Neural progenitor cell (in vitro differentiated cells): ENCODE measurements at regions not wholly inside any gene's neighbourhood (a gene's known extent, or its start where the extent isn't known, plus 50 kb on each side); places are given as distances from the start of the nearest gene placed in this dataset.

ENCODE experiments used
- DNase-seq: peaks from one replicate; pipeline ENCODE4 v3.0.0-alpha.2; 2016; ENCODE audit warnings: low spot score
- H2AFZ ChIP-seq: fragments of 200-600 bp; sonication (generic); replicated peaks from 2 replicates; pipeline ENCODE4 v1.6.1; 2016; ENCODE audit warnings: antibody characterized with exemption
- H3F3A ChIP-seq: fragments of 200-600 bp; sonication (generic); 2 replicates; pipeline ENCODE4 v1.6.1; 2016; ENCODE audit warnings: antibody characterized with exemption, low read depth
- H3K27ac ChIP-seq: fragments of 200-600 bp; sonication (generic); 2 replicates; pipeline ENCODE4 v1.5.1; 2016; ENCODE audit warnings: mild to moderate bottlenecking
- H3K27me3 ChIP-seq: fragments of 200-600 bp; sonication (generic); 2 replicates; pipeline ENCODE4 v1.6.1; 2016; ENCODE audit warnings: mild to moderate bottlenecking, moderate library complexity
- H3K36me3 ChIP-seq: fragments of 200-600 bp; sonication (generic); 2 replicates; pipeline ENCODE4 v1.5.1; 2016
- H3K4me1 ChIP-seq: fragments of 200-600 bp; sonication (generic); 2 replicates; pipeline ENCODE4 v1.6.1; 2016; ENCODE audit warnings: mixed run types
- H3K4me2 ChIP-seq: fragments of 200-600 bp; sonication (generic); 2 replicates; pipeline ENCODE4 v1.6.1; 2016
- H3K4me3 ChIP-seq: fragments of 200-600 bp; sonication (generic); 2 replicates; pipeline ENCODE4 v1.5.1; 2016
- H3K79me2 ChIP-seq: fragments of 200-600 bp; sonication (generic); 2 replicates; pipeline ENCODE4 v1.6.1; 2016; ENCODE audit warnings: low read depth
- H3K9ac ChIP-seq: fragments of 200-600 bp; sonication (generic); 2 replicates; pipeline ENCODE4 v1.6.1; 2016
- H3K9me3 ChIP-seq: fragments of 200-600 bp; sonication (generic); 2 replicates; pipeline ENCODE4 v1.5.1; 2016; ENCODE audit warnings: low read depth
- H4K20me1 ChIP-seq: fragments of 200-600 bp; sonication (generic); 2 replicates; pipeline ENCODE4 v1.6.1; 2016; ENCODE audit warnings: low read depth
- H3K27ac Mint-ChIP-seq: 3 replicates; pipeline ENCODE4 v1.8.0; 2021; ENCODE audit warnings: mixed read lengths
- H3K27me3 Mint-ChIP-seq: 2 replicates; pipeline ENCODE4 v1.8.0; 2022; ENCODE audit warnings: low read depth, mild to moderate bottlenecking, inconsistent platforms, moderate library complexity, mixed read lengths; ENCODE audit not compliant: insufficient read depth
- H3K36me3 Mint-ChIP-seq: 3 replicates; pipeline ENCODE4 v1.8.0; 2021; ENCODE audit warnings: mixed read lengths
- H3K4me1 Mint-ChIP-seq: 3 replicates; pipeline ENCODE4 v1.8.0; 2021; ENCODE audit warnings: mixed read lengths
- H3K4me3 Mint-ChIP-seq: 3 replicates; pipeline ENCODE4 v1.8.0; 2021; ENCODE audit warnings: mild to moderate bottlenecking, moderate library complexity, mixed read lengths
- H3K9me3 Mint-ChIP-seq: 3 replicates; pipeline ENCODE4 v1.8.0; 2020; ENCODE audit warnings: mixed read lengths
- EZH2 ChIP-seq: fragments of 200-600 bp; sonication (generic); IDR thresholded peaks from 2 replicates; pipeline ENCODE4 v1.6.1; 2017; ENCODE audit warnings: antibody characterized with exemption, mild to moderate bottlenecking, moderate library complexity
- EZH2phosphoT487 ChIP-seq: fragments of 200-600 bp; sonication (generic); IDR thresholded peaks from 2 replicates; pipeline ENCODE4 v1.6.1; 2017; ENCODE audit warnings: antibody characterized with exemption
- TF ChIP-seq, protein P1 (sequence below): fragments of 200-600 bp; sonication (generic); IDR thresholded peaks from 2 replicates; pipeline ENCODE4 v1.5.1; 2017; ENCODE audit warnings: antibody characterized with exemption, mild to moderate bottlenecking

- peak overlapping the region; percentile 75 for H3K4me3 Mint-ChIP-seq
- H3K9me3 ChIP-seq = no peaks in the 10 kb centered on the region
- H3K36me3 Mint-ChIP-seq = peaks cover 13% of the 10 kb centered on the region
- peak overlapping the region; percentile 71 for H3K4me2 ChIP-seq
- no peaks in the 10 kb centered on the region for H4K20me1 ChIP-seq
- H3K4me1 Mint-ChIP-seq = peaks cover 53% of the 10 kb centered on the region
- peaks cover 8% of the 10 kb centered on the region for H3K27me3 Mint-ChIP-seq
- no peaks in the 10 kb centered on the region for H3K27me3 ChIP-seq
- peak overlapping the region; percentile 90 for H3K27ac Mint-ChIP-seq
- H3K36me3 ChIP-seq = no peaks in the 10 kb centered on the region
- no peaks in the 10 kb centered on the region for H3K79me2 ChIP-seq
- H3K9ac ChIP-seq = no peak overlapping the region
- H3K4me1 ChIP-seq = peaks cover 32% of the 10 kb centered on the region
- H3F3A ChIP-seq = peaks cover 19% of the 10 kb centered on the region
- DNase-seq = no peak
- H3K9me3 Mint-ChIP-seq = peaks cover 21% of the 10 kb centered on the region
- H3K4me3 ChIP-seq = peak overlapping the region; percentile 1
- peak overlapping the region; percentile 47 for H3K27ac ChIP-seq
- TF ChIP-seq EZH2 (no peak), EZH2phosphoT487 (no peak)
- TF ChIP-seq, protein P1, sequence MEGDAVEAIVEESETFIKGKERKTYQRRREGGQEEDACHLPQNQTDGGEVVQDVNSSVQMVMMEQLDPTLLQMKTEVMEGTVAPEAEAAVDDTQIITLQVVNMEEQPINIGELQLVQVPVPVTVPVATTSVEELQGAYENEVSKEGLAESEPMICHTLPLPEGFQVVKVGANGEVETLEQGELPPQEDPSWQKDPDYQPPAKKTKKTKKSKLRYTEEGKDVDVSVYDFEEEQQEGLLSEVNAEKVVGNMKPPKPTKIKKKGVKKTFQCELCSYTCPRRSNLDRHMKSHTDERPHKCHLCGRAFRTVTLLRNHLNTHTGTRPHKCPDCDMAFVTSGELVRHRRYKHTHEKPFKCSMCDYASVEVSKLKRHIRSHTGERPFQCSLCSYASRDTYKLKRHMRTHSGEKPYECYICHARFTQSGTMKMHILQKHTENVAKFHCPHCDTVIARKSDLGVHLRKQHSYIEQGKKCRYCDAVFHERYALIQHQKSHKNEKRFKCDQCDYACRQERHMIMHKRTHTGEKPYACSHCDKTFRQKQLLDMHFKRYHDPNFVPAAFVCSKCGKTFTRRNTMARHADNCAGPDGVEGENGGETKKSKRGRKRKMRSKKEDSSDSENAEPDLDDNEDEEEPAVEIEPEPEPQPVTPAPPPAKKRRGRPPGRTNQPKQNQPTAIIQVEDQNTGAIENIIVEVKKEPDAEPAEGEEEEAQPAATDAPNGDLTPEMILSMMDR = no peak
- no peak overlapping the region for H2AFZ ChIP-seq
Observed at GRCh38 chr12:97005174-97005573, 98.1 kb downstream of the NEDD1 start.

DNA sequence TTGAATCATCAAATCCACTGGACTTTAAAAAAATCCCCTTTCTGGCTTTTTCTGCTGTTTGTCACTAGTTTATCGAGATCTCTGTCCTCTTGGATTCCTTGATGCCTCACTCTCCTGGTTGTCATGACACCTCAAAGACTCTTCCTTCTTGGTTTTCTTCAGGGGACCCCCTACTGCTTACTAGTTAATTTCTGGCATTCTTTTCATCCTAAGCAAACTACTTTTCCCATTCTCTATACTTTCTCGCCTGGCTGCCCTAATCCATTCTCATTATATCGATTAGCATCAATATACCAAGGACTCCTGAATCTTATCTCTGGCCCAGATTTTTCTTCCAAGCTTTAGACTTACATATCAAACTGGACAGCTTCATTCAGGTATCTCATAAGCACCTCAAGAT lies 98.6 kb downstream of the NEDD1 start:
- H3K4me3 ChIP-seq = peak overlapping the region; percentile 1
- H3K9me3 ChIP-seq = no peaks in the 10 kb centered on the region
- no peaks in the 10 kb centered on the region for H4K20me1 ChIP-seq

DNA sequence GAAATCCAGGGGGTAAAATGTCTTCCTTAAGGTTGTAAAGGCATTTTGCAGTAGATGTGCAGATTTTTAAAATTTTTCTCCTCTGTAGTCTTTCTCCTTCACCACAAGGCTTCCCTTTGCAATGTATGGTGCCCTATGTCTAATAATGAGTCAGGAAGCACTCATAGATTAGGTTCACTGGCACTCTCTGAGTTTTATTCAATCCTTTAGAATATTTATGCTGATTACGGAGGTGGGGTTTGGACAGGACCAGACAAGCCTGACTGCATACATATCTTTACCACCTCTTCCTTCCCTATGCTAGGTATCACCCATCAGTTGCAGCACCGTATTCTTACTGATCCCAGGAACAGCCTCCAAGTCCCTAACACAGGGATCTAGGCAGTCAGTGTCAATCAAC lies 99.5 kb downstream of the NEDD1 start:
- peaks cover 19% of the 10 kb centered on the region for H3F3A ChIP-seq
- H3K9me3 ChIP-seq = no peaks in the 10 kb centered on the region
- no peaks in the 10 kb centered on the region for H3K79me2 ChIP-seq
- no peak for DNase-seq
- no peak overlapping the region for H2AFZ ChIP-seq
- no peaks in the 10 kb centered on the region for H3K36me3 ChIP-seq
- Mint-ChIP-seq H3K27ac (peak overlapping the region; percentile 87), H3K36me3 (peaks cover 12% of the 10 kb centered on the region), H3K4me3 (no peak overlapping the region), H3K4me1 (peaks cover 53% of the 10 kb centered on the region), H3K27me3 (peaks cover 7% of the 10 kb centered on the region), H3K9me3 (peaks cover 24% of the 10 kb centered on the region)
- H4K20me1 ChIP-seq = no peaks in the 10 kb centered on the region
- no peak overlapping the region for H3K4me2 ChIP-seq
- peaks cover 32% of the 10 kb centered on the region for H3K4me1 ChIP-seq
- no peak overlapping the region for H3K4me3 ChIP-seq
- H3K9ac ChIP-seq = no peak overlapping the region
- H3K27ac ChIP-seq = no peak overlapping the region
- TF ChIP-seq EZH2phosphoT487 = no peak
- TF ChIP-seq, protein P1 = no peak
- TF ChIP-seq EZH2 = no peak
- no peaks in the 10 kb centered on the region for H3K27me3 ChIP-seq

More for the DNA sequence above, 98.6 kb downstream of the NEDD1 start:
- peaks cover 12% of the 10 kb centered on the region for H3K36me3 Mint-ChIP-seq
- TF ChIP-seq, protein P1 = no peak
- no peak for TF ChIP-seq EZH2
- no peak for TF ChIP-seq EZH2phosphoT487
- Histone ChIP-seq H3K9ac (no peak overlapping the region), H2AFZ (no peak overlapping the region), H3K27ac (peak overlapping the region; percentile 47), H3K4me2 (peak overlapping the region; percentile 71), H3F3A (peaks cover 19% of the 10 kb centered on the region), H3K27me3 (no peaks in the 10 kb centered on the region), H3K79me2 (no peaks in the 10 kb centered on the region), H3K36me3 (no peaks in the 10 kb centered on the region), H3K4me1 (peaks cover 32% of the 10 kb centered on the region)
- peaks cover 53% of the 10 kb centered on the region for H3K4me1 Mint-ChIP-seq
- peaks cover 22% of the 10 kb centered on the region for H3K9me3 Mint-ChIP-seq
- peak; percentile 65 for DNase-seq
- peak overlapping the region; percentile 90 for H3K27ac Mint-ChIP-seq
- H3K4me3 Mint-ChIP-seq = peak overlapping the region; percentile 75
- H3K27me3 Mint-ChIP-seq = peaks cover 8% of the 10 kb centered on the region
